ENCODE measurements at regions not wholly inside any gene's neighbourhood (a gene's known extent, or its start where the extent isn't known, plus 50 kb on each side); places are given as distances from the start of the nearest gene placed in this dataset.
A peak's percentile ranks its signal among the peaks of the same experiment; 100 is the strongest.

DNA sequence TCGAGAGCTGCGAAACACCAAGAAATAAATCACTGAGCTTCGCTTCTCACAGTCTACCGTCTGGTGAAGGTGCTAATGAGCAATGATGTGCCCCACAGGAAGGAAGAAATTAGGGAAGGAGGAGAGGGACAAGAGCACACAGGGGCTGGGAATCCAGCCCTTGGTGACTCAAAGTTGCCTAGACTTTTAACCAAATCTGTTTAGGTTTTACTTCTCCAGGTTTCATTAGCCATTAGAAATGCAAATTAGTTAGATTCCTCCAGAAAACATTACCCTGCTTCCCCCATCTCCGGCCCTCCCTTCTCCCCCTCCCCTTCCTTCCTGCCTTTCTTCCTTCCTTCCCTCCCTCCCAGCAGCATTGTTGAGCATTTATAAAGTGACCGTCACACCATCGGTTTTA, 59.3 kb upstream of the UBE2E1 start:
- no peak for DNase-seq (ENCODE audit: low spot score)

- no peak for DNase-seq (ENCODE audit: low spot score)
Observed at GRCh38 chr3:23747841-23748240, 57.9 kb upstream of the UBE2E1 start.

- DNase-seq (ENCODE audit: low spot score) = peak; percentile 10
Observed at GRCh38 chr3:23748398-23749110, 57.2 kb upstream of the UBE2E1 start.

DNA sequence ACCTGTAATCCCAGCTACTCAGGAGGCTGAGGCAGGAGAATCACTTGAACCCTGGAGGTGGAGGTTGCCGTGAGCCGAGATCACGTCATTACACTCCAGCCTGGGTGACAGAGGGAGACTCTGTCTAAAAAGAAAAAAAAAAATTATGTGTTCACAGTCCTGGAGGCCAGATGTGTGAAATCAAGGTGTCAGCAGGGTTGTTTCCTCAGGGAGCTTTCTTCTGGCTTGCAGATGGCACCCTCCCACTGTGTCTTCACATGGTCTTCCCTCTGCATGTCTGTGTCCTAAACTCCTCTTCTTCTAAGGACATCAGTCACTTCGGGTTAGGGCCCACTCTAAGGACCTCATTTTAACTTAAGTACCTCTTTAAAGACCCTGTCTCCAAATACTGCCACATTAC, 56.1 kb upstream of the UBE2E1 start:
- no peak for DNase-seq (ENCODE audit: low spot score)

- DNase-seq (ENCODE audit: low spot score) = no peak
Observed at GRCh38 chr3:23750573-23751210, 55.1 kb upstream of the UBE2E1 start.

DNA sequence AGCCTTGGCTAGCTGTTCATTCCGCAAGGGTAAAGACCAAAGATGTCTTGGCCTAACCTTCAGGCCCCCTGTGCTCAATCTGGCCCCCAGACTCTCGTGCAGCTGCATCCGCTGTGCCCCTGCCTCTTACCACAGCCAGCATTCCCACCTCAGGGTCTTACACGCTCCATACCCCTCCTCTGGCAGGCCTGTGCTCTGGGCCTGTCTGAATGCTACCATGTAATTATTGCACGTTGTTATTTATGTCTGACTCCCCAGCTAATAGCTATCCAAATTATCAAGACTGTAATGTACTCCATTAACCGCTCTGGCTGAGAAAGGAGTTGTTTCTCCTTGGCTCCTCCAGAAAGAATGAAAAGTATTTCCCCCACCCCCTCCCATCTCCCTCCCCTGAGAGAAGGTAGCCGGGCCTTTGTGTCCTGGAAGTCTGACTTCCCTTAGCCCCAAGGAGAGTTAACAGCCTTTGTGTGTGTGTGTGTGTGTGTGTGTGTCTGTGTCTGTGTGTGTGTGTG, 54.5 kb upstream of the UBE2E1 start:
- no peak for DNase-seq (ENCODE audit: low spot score)

GRCh38 chr3:23752126-23752525, 53.6 kb upstream of the UBE2E1 start:
- DNase-seq (ENCODE audit: low spot score) = no peak

GRCh38 chr3:23754215-23754614, 51.5 kb upstream of the UBE2E1 start:
- DNase-seq (ENCODE audit: low spot score) = no peak

Measured in CD4-positive, alpha-beta T cell treated with Interleukin-15 for 4 hours (primary cell).